Esophagus muscularis mucosa (tissue), 3 donors: ENCODE measurements at regions not wholly inside any gene's neighbourhood (a gene's known extent, or its start where the extent isn't known, plus 50 kb on each side); places are given as distances from the start of the nearest gene placed in this dataset.

Experiments
- CTCF ChIP-seq, 3 experiments: fragments of 200-600 bp in 2 of 3; fragments of 450-650 bp in 1 of 3; sonication (generic) in 2 of 3; IDR thresholded peaks; one replicate each; pipeline ENCODE4 v1.5.1; 2017 to 2019; ENCODE audit warnings: antibody characterized with exemption in 3 of 3, mild to moderate bottlenecking in 2 of 3, moderate library complexity in 1 of 3
- POLR2A ChIP-seq: fragments of 450-650 bp; IDR thresholded peaks from one replicate; pipeline ENCODE4 v1.6.1; 2017; ENCODE audit warnings: antibody characterized with exemption, moderate library complexity, mild to moderate bottlenecking, low read depth
- POLR2AphosphoS5 ChIP-seq, 2 donors: sonication (generic); formaldehyde crosslinking; IDR thresholded peaks; one replicate each; pipeline ENCODE4 v1.6.1; 2017; ENCODE audit warnings: antibody characterized with exemption in 2 of 2

- TF ChIP-seq POLR2A (no peak), CTCF (IDR thresholded peaks at IDR 0.05) (no peak), POLR2AphosphoS5 (IDR thresholded peaks at IDR 0.05) (no peak)
These were observed 164.8 kb upstream of the MSX2 start for GRCh38 chr5:174559566-174560090.
